Thoracic aorta (tissue), 2 donors: ENCODE measurements at regions not wholly inside any gene's neighbourhood (a gene's known extent, or its start where the extent isn't known, plus 50 kb on each side); places are given as distances from the start of the nearest gene placed in this dataset.
"Not testable (repeated sequence)": the region's sequence is repeated elsewhere in the genome, so short reads cannot be mapped to it uniquely, and the experiment has no call there.

Experiments
- ATAC-seq: fragments of 150-250 bp; one replicate; pipeline ENCODE4 v1.8.0; 2017; ENCODE audit warnings: low read depth; ENCODE audit not compliant: insufficient number of reproducible peaks, low FRiP score
- DNase-seq: peaks from one replicate; pipeline ENCODE4 v3.0.0-alpha.2; 2020; ENCODE audit warnings: low spot score
- H3K27ac ChIP-seq, 2 donors: fragments of 200-600 bp; sonication (generic); 1 replicate in 1 of 2; 2 replicates in 1 of 2; pipeline ENCODE4 v1.5.1; 2016; ENCODE audit warnings: mild to moderate bottlenecking in 2 of 2, moderate library complexity in 2 of 2
- H3K27me3 ChIP-seq: fragments of 200-600 bp; sonication (generic); replicated peaks from 2 replicates; pipeline ENCODE4 v1.6.0; 2016; ENCODE audit warnings: mild to moderate bottlenecking; ENCODE audit not compliant: insufficient read depth
- H3K36me3 ChIP-seq: fragments of 200-600 bp; sonication (generic); one replicate; pipeline ENCODE4 v1.5.1; 2016
- H3K4me1 ChIP-seq, 2 donors: fragments of 200-600 bp; sonication (generic); 1 replicate in 1 of 2; 2 replicates in 1 of 2; pipeline versions ENCODE4 v1.5.1 to v1.6.0; 2016; ENCODE audit warnings: low read depth in 2 of 2, mild to moderate bottlenecking in 1 of 2; ENCODE audit not compliant: control insufficient read depth in 1 of 2
- H3K4me3 ChIP-seq: fragments of 200-600 bp; sonication (generic); 2 replicates; pipeline ENCODE4 v1.5.1; 2016; ENCODE audit warnings: mild to moderate bottlenecking
- H3K9me3 ChIP-seq: fragments of 200-600 bp; sonication (generic); 2 replicates; pipeline ENCODE4 v1.5.1; 2016
- TF ChIP-seq, protein P1 (sequence below): fragments of 200-600 bp; sonication (generic); IDR thresholded peaks from one replicate; pipeline ENCODE4 v1.5.1; 2019; ENCODE audit warnings: antibody characterized with exemption

DNA sequence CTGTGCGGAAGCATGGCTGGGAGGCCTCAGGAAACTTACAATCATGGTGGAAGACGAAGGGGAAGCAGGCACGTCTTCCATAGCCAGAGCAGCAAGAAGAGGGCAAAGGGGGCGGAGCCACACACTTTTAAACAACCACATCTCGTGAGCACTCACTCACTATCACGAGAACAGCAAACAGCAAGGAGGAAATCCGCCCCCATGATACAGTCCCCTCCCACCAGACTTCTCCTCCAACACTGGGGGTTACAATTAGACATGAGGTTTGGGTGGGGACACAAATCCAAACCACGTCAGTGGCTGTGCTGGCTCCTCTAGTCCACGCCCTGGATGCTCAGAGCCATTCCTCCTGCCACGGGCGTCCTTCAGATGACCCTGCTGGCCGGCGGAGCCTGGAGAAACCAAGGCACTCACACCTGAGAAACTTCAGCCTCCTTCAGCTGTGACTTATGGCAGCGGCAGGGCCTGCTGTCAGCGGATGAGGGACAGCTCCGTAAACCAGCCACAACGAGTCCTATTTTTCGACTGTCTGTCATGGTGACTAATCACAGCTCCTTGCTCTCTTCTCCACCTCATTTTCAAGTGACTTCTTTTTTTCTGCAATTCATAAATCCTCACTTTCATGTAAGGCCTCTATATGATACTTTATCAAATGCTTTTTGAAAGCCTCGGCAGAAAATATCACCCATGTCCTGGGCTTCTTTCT, 167.9 kb upstream of the PFKP start:
- TF ChIP-seq, protein P1, sequence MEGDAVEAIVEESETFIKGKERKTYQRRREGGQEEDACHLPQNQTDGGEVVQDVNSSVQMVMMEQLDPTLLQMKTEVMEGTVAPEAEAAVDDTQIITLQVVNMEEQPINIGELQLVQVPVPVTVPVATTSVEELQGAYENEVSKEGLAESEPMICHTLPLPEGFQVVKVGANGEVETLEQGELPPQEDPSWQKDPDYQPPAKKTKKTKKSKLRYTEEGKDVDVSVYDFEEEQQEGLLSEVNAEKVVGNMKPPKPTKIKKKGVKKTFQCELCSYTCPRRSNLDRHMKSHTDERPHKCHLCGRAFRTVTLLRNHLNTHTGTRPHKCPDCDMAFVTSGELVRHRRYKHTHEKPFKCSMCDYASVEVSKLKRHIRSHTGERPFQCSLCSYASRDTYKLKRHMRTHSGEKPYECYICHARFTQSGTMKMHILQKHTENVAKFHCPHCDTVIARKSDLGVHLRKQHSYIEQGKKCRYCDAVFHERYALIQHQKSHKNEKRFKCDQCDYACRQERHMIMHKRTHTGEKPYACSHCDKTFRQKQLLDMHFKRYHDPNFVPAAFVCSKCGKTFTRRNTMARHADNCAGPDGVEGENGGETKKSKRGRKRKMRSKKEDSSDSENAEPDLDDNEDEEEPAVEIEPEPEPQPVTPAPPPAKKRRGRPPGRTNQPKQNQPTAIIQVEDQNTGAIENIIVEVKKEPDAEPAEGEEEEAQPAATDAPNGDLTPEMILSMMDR, result no peak
- ATAC-seq (no peak), DNase-seq (no peak)
- H3K9me3 ChIP-seq, result no peaks in the 10 kb centered on the region
- no peaks in the 10 kb centered on the region for H3K36me3 ChIP-seq
- H3K27ac ChIP-seq, result no peak overlapping the region
- no peaks in the 10 kb centered on the region for H3K4me1 ChIP-seq
- H3K27me3 ChIP-seq, result no peaks in the 10 kb centered on the region
- no peak overlapping the region for H3K4me3 ChIP-seq

DNA sequence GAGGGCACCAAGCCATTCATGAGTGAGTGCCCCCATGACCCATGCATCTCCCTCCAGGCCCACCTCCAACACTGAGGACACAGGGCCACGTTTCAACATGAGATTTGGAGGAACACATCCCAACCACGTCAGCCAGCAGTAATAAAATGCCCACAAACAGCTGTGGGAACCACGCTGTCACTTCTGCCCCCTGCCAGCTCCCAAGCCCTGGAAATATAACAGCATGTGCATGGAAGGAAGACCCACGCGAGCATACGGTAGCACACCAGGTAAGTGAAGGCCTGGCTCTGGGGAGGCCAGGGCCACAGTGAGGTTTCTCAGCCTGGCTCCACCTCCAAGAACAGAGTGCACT, 168.9 kb upstream of the PFKP start:
- Histone ChIP-seq H3K27ac (no peak overlapping the region), H3K9me3 (no peaks in the 10 kb centered on the region), H3K27me3 (no peaks in the 10 kb centered on the region), H3K4me1 (no peaks in the 10 kb centered on the region), H3K4me3 (no peak overlapping the region), H3K36me3 (no peaks in the 10 kb centered on the region)
- ATAC-seq, result no peak
- TF ChIP-seq, protein P1, result no peak
- DNase-seq, result no peak

DNA sequence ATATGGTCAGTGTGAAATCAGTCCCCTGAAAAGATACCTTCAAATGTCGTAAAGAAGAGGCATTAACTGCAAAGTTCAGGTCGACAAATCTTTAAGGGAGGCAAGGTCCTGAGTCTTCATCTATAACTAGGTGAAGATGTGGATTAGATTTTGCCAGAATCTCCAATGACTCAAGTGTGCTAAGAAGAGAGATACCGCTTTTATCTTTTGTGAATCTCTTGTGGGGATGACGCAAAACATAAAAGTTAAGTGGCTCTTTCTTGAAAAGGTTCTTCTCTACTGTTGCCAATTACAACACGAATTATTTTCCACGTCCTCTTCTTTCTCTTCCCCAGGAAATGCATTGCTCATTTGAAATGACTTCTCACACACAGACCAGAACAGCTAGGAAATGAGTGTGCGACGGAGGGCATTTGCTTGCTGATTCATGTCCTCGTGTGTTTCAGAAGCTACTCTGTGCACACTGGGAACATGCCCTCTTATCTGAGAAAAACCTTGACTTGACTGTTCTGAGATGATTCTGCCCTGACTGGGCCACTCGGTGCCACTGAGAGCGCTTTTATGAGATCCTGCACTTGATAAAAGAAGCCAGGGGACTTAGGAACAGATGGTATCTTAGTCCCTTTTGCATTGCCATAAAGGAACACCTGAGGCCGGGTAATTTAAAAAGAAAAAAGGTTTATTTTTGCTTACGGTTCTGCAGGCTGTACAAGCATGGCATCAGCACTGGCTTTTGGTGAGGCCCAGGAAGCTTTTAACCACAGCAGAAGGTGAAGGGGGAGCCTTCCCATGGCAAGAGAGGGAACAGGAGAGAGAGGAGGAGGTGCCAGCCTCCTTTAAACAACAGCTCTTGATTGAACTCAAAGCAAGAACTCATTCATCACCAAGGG, 169.5 kb upstream of the PFKP start:
- DNase-seq (no peak), ATAC-seq (no peak)
- no peak overlapping the region for H3K4me3 ChIP-seq
- TF ChIP-seq, protein P1, result no peak
- H3K36me3 ChIP-seq, result no peaks in the 10 kb centered on the region
- no peaks in the 10 kb centered on the region for H3K27me3 ChIP-seq
- H3K27ac ChIP-seq, result no peak overlapping the region
- H3K9me3 ChIP-seq, result no peaks in the 10 kb centered on the region
- no peaks in the 10 kb centered on the region for H3K4me1 ChIP-seq

DNA sequence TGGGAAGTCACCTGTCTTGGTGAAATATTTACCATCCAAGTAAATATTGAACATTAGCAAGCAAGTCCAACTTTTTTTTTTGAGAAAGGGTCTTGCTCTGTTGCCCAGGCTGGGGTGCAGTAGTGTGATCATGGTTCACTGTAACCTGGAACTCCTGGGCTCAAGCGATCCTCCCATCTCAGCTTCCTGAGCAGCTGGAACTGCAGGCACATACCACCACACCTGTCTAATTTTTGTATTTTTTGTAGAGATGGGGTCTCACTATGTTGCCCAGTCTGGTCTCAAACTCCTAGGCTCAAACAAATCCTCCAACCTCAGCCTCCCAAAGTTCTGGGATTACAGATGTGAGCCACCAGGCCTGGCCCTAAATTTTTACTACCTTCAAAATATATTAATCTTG, 171.0 kb upstream of the PFKP start:
- H3K27ac ChIP-seq, H3K27me3 ChIP-seq, DNase-seq, H3K36me3 ChIP-seq, H3K9me3 ChIP-seq, H3K4me3 ChIP-seq, ATAC-seq, H3K4me1 ChIP-seq: not testable (repeated sequence)

DNA sequence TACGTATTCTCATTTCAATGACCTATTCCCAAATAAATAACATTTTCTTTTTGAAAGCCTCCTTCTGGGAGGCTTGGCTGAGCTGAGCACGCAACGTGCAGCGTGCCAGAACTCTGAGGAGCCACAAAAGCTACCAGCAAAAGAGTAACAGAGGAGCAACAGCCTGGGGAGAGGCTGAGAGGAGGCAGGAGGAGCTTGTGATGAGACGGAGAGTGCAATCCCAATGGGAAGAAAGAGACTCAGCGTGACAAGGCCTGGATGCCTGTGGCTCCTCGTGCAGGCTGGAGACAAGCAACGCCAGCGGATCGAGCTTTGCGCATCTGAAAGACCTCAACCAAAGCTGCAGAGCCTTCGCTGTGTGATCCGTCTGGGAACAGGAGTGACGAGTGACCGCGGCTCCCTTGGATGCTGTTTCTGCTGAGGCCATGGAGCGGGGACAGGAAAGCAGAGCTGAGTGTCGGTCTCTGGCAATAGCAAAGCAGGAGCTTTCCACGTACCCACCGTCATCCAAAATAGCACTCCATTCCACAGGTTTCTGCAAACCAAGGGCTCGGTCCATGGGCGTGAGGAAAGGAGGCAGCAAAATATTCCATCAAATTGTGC, 171.7 kb upstream of the PFKP start:
- DNase-seq, result no peak
- TF ChIP-seq, protein P1, result no peak

More for the DNA sequence above, 171.7 kb upstream of the PFKP start:
- Histone ChIP-seq H3K4me1 (no peaks in the 10 kb centered on the region), H3K4me3 (no peak overlapping the region), H3K9me3 (no peaks in the 10 kb centered on the region), H3K36me3 (no peaks in the 10 kb centered on the region), H3K27ac (no peak overlapping the region), H3K27me3 (no peaks in the 10 kb centered on the region)
- no peak for ATAC-seq
